HG03139 (cell line): ENCODE measurements at regions not wholly inside any gene's neighbourhood (a gene's known extent, or its start where the extent isn't known, plus 50 kb on each side); places are given as distances from the start of the nearest gene placed in this dataset.
"Not testable (repeated sequence)": the region's sequence is repeated elsewhere in the genome, so short reads cannot be mapped to it uniquely, and the experiment has no call there.

Source experiments
- ATAC-seq: cut with Tn5 transposase; IDR thresholded peaks from one replicate; pipeline ENCODE4 v1.9.1; 2021; ENCODE audit not compliant: unreplicated experiment

DNA sequence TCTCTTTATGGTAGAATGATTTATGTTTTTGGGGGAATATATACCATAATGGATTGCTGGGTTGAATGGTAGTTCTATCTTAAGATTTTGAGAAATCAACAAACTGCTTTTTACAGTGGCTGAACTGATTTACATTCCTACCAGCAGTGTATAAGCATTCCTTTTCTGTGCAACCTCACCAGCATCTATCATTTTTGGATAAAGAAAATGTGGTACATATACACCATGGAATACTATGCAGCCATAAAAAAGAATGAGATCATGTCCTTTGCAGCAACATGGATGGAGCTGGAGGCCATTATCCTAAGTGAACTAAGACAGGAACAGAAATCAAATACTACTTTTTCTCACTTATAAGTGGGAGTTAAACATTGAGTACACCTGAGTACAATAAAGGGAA lies 746.4 kb downstream of the MAT2B start:
- not testable (repeated sequence) for ATAC-seq

DNA sequence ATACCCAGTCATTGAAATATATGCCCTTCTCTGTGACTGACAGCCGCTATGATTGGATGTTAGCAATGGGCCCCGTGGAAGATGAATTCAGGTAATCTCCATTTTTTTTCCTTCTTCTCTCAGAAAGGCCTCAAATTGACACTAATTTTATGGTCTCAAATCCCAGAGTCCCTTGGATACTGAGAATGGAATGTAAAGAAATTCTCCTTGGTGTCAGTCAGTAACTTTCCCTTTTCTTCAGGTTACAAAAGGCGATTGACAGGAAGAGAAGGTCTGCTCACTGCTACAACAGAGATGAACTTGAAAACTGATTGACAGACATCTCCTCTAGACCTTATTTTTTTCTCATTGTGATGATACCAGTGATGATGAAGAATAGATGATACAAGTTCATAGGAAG lies 748.3 kb downstream of the MAT2B start:
- no peak for ATAC-seq

DNA sequence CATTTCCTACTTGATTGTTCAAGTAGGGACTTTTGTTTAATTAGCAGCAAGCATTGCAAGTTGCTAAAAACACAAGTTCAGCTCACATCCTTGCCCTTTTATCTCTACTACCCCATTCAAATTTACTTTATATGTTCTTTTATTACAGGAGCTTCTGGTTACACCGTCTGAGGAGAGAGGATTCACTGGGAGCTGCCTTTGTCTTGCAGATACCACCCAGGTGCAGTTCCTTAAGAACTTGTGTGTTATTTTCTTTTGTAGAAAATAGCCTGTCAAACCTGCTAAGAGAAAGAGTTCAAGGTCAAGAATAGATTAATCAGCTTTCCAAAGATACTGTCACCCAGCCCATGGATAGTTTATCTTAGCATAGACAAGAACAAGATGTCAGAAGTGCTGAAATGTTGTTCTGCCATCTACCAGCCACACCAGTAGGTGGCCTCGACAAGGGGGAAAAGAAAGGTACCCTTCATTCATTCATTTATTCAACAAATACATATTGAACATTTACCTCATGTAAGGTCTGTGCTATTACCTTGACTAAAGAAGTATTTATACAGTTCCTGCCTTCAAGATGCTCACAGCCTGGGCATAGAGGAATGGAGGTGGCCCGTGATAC lies 750.3 kb downstream of the MAT2B start:
- no peak for ATAC-seq

DNA sequence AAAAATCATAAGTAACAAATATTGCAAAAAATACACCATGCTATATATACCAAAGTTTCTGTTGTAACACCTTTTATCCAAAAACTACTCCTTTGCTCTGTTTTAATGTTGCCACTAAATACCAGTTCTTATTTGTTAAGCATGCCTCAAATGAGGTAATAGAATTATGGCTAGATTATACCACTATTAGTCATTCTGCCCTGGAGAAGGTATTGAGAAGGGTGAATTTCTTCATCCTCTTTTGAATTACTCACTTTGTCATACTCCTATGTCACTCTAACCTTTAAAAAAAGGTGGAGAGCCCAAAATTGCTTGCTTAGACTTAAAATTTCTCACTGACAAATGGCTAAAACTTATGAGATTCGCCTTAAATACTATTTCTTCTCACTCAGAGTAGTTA lies 750.9 kb downstream of the MAT2B start:
- ATAC-seq: no peak

DNA sequence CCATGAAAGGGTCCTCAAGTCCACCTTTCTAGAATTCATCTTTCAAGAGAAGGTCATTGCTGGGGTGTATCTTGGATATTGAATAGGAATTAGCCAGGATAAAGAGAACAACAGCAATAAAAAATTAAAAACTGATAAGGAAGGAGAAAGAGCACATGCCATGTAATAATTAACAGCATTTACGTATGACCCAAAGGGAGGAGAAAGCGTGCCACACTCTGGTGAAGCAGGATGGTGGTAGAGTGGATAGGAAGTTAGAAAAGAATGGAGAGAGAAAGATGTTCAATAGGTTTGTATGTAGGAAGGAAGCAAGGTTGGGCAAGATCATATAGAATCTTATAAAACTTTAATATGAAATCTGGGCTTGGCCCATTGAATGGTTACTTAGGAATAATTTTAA lies 751.5 kb downstream of the MAT2B start:
- no peak for ATAC-seq

DNA sequence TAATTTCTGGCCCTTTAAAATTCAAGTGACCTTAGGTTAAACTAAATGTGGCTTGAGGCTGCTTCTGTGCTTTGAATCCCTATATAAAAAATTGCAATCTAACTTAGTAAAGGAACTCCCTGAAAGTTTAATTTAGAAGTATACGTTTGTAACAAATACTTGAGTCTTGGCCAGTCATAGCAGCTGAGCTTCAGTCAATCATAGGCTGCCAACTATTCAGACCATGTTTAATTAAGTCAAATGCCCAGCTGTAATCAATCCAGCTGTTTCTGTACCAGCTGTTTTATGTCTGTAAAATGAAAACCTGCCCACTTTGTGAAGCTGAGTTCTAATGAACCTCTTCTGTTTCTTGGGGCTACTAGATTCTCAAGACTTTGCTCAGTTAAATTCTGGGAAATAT lies 760.1 kb downstream of the MAT2B start:
- no peak for ATAC-seq

DNA sequence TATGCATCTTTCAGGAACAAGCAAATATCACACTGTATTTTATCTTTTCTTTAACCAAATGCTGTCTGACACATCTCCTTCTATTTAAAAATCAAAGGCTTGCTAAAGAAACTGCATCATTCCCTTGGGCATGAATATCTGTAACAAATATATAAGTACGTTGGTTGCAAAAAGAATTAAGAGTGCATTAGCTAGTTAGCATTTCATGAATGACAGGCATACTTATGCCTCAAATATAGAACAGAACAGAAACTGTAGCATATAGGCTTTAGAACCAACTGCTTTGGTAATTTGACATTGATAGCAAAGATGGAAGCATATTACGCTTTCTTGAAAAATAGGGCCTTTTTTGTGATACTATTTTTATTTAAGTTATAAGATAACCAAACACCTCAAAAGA lies 761.2 kb downstream of the MAT2B start:
- ATAC-seq: no peak

DNA sequence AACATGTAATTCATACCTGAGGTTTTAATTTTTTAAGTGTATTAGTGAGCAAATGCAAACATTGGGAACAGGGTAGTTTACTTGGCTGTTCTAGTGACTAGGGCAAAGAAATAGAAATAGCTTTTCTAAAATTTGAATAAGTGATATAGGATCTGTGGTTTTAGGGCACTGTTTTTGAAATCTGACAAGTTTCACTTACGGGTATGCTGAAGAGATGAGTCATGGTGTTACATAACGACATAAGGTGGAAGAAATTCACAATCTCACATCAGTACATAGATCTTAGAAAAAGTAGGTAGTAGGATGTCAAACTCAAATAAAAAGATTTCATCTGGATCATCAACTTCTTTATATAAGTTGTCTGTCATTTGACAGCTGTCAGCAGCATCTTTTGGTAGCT lies 772.3 kb downstream of the MAT2B start:
- ATAC-seq: no peak

DNA sequence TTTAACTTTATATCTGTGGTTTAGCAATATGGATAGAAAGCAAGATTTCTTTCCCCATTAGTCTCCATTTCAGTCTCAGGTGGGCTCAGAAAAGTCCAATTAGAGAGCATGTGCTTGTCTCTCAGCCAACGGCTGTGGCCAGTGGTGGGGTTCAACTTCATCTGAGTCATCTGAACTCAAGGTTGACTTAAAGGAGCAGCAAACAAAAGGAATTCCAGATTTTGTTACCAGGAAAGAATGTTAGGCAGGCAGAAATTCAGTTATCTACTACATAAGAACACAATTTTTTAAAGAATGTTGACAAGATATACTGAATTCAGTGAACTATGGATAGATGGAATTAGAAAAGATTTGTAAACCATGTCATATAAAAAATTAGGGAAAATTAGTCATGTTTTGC lies 784.1 kb downstream of the MAT2B start:
- no peak for ATAC-seq

DNA sequence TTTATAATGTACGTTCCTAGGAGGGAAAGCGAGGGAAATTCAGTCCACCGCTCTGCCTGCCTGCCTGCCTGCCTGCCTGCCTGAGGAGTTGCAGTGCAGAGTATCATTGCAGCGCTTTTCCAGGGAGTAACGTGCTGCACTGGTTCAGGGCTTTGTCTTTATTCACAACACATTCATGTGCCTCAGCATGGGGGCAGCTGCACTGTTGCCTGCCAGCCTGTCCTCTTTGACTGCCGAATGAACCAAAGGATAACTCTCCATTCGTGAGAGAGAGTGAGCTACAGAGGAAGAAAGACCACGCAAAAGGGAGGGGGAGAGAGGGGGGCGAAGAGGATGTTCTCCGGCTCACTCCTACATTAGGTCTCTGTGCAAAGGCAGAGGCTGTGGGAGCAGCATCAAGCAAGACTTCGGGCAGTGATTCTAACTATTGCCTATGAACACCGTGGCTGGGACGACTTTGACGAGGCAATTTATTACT lies 791.2 kb downstream of the MAT2B start:
- no peak for ATAC-seq

DNA sequence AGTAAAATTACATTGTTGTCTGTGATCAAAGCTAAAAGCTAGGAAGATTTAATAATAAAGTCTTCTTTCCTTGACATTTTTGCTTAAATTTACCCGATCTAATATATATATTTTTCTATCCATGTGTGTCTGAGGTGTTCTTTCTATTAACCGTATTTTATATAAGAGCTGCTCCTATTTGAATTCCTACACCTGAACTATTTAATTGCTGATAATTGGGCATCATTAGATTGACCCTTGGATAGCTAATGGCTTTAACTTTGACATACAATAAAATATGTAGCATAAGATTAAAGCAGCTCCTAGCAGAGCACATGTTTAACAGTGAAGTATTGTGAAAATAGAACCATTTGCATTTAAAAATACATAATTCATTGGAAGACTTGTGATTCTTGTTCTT lies 792.7 kb downstream of the MAT2B start:
- ATAC-seq: no peak

DNA sequence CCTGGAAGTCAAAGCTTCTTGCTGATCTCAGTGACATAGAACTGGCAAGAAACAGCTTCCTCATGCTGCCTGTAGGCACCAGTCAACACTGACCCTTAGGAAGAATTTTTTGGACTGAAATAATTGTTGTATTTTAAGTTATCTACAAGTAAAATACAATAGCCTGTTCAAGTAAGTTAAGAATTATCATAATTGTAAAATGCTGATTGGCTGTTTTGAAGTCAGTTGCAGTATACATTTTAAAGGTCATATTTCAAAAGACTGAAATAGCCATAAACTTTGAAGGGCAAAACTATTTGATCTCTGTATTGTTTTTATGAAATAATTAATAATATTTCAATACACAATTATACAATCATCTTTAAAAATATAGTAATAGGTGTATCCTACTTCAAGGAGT lies 794.9 kb downstream of the MAT2B start:
- no peak for ATAC-seq

DNA sequence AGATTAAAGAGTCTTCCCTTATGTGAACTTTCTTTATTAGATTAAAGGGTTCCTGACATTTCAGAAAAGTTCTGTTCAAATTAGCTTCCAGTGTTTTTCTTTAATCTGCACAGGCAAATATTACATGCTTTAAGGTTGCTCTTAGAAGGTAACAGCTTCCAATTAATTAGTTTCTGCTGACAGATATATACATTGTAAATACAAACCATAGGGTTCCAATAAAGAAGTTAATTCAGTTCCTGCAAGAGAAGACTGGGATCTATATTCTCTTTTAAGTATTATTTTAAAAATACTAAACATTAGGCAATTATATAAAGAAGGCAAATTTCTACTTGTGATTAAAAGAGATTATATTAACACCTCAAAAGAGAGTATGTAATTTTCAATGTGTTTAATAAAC lies 795.7 kb downstream of the MAT2B start:
- no peak for ATAC-seq

DNA sequence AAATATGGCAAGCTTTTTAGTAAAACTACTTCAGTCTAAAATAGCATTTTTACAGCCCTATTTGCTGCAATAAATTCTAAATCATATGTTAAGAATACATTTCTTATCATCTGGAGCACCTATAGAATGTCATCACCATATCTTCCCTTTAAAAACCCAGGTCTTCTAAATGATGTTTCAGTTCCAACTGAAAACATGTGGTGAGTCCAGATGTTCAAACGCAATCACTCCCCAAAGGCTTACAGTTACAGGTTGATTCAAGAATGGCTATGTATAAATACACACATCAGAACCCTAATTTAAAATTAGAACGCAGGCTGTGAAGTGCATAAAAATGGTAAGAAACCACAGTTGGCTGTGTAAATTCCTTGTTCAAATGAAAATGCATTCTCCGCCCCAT lies 796.3 kb downstream of the MAT2B start:
- no peak for ATAC-seq

DNA sequence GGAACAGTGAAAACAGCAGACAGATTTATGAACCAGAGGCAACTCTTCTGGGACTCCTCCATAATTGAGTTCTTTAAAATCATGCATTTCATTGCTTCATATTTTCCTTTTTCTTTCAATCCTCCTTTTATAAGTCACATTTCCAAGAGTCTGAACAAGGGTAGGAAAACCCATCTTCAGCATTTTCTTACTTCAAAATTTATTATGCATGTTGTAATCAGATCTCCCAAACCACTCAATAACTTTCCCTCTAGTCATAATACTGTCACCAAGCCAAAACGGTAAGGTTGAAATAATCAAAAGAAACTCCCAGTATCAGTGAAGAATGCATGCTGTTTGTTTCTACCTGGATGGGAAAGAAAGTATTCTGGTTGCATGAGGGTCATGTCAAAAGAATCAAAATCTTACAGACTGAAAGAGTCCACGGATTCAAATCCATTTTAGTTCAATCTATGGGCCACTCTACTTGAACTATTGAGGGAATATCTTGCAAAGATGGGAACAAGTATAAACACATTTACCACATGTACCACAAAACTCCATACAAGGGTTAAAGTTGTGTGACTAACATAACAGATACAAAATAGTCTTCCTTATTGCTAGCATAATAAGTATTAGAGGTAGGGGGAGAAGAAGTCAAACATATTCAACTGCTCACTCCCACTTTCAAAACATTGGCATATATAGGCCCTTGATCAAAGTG lies 797.3 kb downstream of the MAT2B start:
- ATAC-seq: no peak

DNA sequence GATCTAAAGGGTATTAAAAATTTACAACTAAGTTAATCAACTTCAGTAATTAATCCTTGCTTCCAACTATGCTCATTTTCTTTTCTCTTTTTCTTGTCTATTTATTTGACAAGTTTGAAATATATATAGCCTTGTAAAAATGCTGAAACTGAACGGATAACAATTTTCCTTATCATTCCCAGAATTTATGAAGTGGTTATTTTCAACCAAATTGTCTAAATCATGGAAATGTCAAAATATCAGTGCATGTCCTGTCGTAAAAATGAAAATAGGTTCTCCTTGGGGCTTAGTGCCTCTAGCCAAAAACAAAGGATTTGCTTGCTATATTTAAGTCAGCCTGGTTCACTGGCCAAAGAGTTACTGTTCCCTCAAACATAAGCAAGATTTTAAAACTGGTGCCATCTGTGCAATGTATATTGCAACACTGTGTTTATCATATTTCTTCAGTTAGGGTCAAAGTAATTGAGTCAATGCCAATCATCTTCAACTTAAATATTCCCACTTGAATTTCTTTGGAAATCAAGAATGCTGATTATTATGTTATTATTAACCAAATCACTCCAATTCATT lies 798.3 kb downstream of the MAT2B start:
- no peak for ATAC-seq

DNA sequence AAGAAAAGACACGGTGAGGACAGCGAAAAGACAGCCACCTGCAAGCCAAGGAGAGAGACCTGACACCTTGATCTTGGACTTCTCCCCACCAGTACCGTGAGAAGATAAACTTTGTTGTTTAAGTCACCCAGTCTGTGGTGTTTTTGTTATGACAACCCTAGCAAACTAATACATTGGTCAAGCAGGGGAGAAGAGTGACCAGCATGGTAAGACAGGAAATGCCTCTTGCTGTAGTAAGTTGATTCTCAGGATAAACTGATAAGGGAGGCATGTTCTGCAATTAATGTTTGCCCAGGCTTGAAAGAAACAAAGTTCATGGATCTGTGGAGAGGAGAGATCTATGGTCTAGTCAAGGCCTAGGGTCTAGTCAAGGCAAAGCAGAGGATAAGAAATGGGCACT lies 801.2 kb downstream of the MAT2B start:
- ATAC-seq: no peak

DNA sequence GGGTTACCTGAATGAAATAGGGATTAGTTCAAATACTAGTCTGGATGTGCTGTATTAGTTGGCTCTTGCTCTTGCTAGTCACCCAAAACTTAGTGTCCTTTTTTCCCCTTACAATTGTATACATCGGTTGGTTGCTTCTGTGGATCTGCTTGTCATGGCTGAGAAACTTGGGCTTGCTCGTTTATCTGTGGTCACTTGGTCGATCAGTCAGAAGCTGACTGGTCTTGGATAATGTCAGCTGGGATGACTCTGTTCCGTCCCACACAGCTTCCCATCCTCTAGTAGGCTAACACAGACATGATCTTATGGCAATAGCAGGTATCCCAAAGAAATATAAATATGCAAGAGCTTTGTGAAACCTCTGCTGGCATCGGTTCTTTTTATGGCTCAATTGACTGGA lies 807.4 kb downstream of the MAT2B start:
- no peak for ATAC-seq

DNA sequence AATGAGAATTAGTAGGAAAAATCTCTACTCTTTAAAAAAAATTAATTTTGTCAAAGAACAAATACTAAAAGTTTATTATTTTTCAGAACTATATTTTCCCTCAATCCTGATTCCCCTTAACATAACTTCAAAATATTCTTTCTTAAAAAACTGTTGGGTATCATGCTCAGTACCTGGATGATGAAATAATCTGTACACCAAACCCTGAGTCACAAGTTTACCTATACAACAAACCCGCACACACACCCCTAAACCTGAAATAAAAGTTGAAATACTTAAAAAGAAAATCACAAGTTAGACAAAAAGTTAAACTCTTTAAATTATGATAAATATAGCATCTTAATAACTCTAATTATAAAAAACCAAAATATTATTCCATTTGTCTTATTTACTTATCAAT lies 812.3 kb downstream of the MAT2B start:
- ATAC-seq: no peak

DNA sequence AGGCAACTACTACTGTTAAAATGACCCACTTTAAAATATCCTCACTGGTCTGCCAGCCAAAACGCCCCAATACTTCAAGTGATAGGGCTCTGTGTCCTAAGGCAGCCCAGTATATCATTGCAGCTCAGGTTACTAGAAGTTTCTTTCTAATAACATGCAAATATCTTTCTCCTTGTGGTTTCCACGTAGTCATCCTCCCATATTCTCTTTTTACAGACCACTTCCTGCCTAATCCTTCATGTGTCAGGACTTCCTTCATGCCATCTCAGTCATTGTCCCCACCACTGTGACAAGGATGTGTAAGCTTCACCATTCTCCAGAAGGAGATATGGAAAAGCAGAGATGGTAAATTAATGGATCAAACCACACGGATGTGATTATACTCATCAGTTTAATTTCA lies 813.7 kb downstream of the MAT2B start:
- no peak for ATAC-seq

DNA sequence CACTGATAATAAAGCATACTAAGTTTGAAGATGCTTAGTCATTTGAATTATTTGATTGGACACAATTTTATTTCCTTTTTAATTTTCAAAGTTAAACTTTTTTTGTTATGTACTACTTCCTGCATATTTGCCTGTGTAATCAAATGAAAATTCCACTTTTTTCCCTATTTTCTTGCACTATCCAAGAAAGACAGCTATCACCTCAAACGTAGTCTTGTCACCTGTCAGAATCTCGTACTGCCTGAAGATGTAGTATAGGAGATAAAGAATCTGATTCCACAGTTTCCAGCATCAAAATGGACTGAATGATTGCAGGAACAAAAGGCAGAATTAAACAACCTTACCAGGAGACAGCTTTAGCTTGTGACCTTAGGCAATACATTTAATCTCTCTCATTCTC lies 818.8 kb downstream of the MAT2B start:
- no peak for ATAC-seq

DNA sequence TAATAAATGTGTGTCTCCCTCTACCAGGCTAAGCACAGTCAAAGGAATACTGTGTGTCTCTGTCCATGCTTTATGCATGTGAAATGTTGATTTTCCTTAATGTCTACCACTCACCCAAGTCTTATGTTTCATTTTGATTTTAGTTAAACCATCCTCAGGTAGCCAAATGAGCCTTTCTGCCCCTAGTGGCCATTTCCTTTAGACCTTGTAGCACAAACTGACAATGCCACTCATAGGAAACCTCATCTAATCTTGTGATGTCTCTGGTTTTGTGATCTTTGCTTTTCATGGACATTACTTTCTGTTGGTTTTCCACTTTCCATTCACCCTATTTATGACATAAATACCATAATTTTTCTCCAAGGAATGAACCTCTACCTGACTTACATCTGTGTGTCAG lies 820.8 kb downstream of the MAT2B start:
- ATAC-seq: no peak

DNA sequence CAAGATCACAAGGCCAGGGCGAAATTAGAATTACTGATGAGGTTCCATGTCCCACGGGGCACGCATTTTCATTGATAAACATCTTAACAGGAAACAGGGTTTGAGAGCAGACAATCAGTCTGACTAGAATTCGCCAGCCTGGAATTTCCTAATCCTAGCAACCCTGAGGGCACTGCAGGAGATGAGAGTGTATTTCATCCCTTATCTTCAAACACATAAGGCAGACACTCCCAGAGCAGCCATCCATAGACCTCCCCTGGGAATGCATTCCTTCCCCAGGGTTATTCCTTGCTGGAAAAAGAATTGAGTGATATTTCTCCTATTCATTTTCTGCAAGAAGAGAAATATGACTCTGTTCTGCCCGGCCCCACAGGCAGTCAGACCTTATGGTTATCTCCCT lies 821.7 kb downstream of the MAT2B start:
- ATAC-seq: not testable (repeated sequence)
